NCI-H526 (cell line): ENCODE measurements at regions not wholly inside any gene's neighbourhood (a gene's known extent, or its start where the extent isn't known, plus 50 kb on each side); places are given as distances from the start of the nearest gene placed in this dataset.

Experiments
- DNase-seq, 2 experiments: peaks; one replicate each; lab custom pipeline; 2025; lab: John Stamatoyannopoulos, UW

GRCh38 chr1:87165177-87165576 is 163.5 kb upstream of the LMO4 start:
- DNase-seq = no peak

- no peak for DNase-seq
Observed at GRCh38 chr1:87167157-87167789, 161.4 kb upstream of the LMO4 start.

GRCh38 chr1:87167848-87168525 is 160.7 kb upstream of the LMO4 start:
- DNase-seq = peak in 1 of 2 experiments; percentile 30

GRCh38 chr1:87169263-87169910 is 159.3 kb upstream of the LMO4 start:
- no peak for DNase-seq

GRCh38 chr1:87170157-87170556 is 158.5 kb upstream of the LMO4 start:
- DNase-seq = no peak

GRCh38 chr1:87170931-87171598 is 157.6 kb upstream of the LMO4 start:
- no peak for DNase-seq

GRCh38 chr1:87173231-87173630 is 155.4 kb upstream of the LMO4 start:
- no peak for DNase-seq

GRCh38 chr1:87174724-87175245 is 153.9 kb upstream of the LMO4 start:
- DNase-seq = no peak

- no peak for DNase-seq
Observed at GRCh38 chr1:87176087-87176486, 152.6 kb upstream of the LMO4 start.

- DNase-seq = no peak
Observed at GRCh38 chr1:87176514-87176913, 152.2 kb upstream of the LMO4 start.

- DNase-seq = peak in 1 of 2 experiments; percentile 26
Observed at GRCh38 chr1:87178441-87178840, 150.2 kb upstream of the LMO4 start.

- no peak for DNase-seq
Observed at GRCh38 chr1:87179076-87179810, 149.4 kb upstream of the LMO4 start.

- DNase-seq = no peak
Observed at GRCh38 chr1:87179851-87180519, 148.7 kb upstream of the LMO4 start.

- no peak for DNase-seq
Observed at GRCh38 chr1:87180682-87181081, 148.0 kb upstream of the LMO4 start.

GRCh38 chr1:87182611-87183010 is 146.1 kb upstream of the LMO4 start:
- no peak for DNase-seq

GRCh38 chr1:87185077-87185476 is 143.6 kb upstream of the LMO4 start:
- peak; percentile 14 to 52 for DNase-seq

- DNase-seq = no peak
Observed at GRCh38 chr1:87186346-87186745, 142.3 kb upstream of the LMO4 start.

- DNase-seq = no peak
Observed at GRCh38 chr1:87188640-87189039, 140.0 kb upstream of the LMO4 start.

- DNase-seq = no peak
Observed at GRCh38 chr1:87190402-87190801, 138.3 kb upstream of the LMO4 start.

- no peak for DNase-seq
Observed at GRCh38 chr1:87191646-87192045, 137.0 kb upstream of the LMO4 start.

GRCh38 chr1:87194271-87194774 is 134.4 kb upstream of the LMO4 start:
- no peak for DNase-seq
